Spleen (tissue), 7 donors: ENCODE measurements at regions not wholly inside any gene's neighbourhood (a gene's known extent, or its start where the extent isn't known, plus 50 kb on each side); places are given as distances from the start of the nearest gene placed in this dataset.

ENCODE experiments used
- CTCF ChIP-seq, 11 experiments: fragments of 200-600 bp in 7 of 11; fragments of 450-650 bp in 4 of 11; sonication (generic) in 4 of 11; IDR thresholded peaks in 8 of 11; conservative IDR thresholded peaks in 3 of 11; 1 replicate in 7 of 11; 2 replicates in 4 of 11; pipeline versions ENCODE4 v1.4.0 to v1.8.0; 2016 to 2021; ENCODE audit warnings: antibody characterized with exemption in 11 of 11, inconsistent platforms in 4 of 11, mild to moderate bottlenecking in 1 of 11
- POLR2A ChIP-seq, 3 donors: fragments of 450-650 bp; IDR thresholded peaks; one replicate each; pipeline ENCODE4 v1.5.1; 2017; ENCODE audit warnings: antibody characterized with exemption in 3 of 3, mild to moderate bottlenecking in 1 of 3
- POLR2AphosphoS5 ChIP-seq, 3 donors: sonication (generic); formaldehyde crosslinking; IDR thresholded peaks; one replicate each; pipeline ENCODE4 v1.5.1; 2017; ENCODE audit warnings: antibody characterized with exemption in 3 of 3
- donor health status: DM: no; HTN: no; CAD: no; lungs with moderate emphysema.
- donor health status: DM: no; HTN: no; CAD: no.
- donor health status: DM: no; HTN: no; CAD: no.

DNA sequence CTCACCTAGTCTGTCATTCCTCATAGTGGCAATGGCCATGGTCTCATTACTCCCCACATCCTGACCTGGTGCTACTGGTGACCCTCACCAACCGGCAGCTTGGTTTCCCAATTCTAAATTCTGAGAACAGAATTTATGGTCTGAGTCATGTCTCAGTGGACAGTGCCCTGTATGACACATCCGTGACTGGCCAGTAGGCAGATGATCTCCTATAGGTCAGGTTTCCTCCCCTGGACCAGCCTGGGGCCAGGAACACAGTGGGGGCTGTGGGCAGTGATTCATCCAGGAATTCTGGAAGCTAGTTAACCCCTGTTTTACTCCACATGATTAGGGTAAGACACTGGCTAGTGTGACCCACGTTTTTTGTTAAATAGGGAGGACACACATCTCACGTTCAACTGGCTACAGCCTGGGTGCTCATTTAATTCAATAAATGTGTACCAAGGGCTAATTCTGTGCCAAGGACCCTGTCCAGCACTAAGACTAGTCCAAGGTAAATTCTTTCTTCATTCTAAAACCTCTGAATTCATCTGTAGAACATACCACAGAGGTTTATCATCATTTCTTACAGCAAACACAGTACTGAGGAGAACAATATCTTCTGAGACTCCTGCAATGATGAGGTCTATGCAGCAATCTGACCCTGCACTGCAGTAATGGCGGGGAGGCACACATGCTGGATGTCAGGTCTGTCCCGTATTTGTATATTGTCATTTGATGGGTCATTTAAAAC is 249.6 kb upstream of the TBX3 start:
- no peak for TF ChIP-seq CTCF (IDR thresholded peaks at IDR 0.05 in 8 of 11, conservative IDR thresholded peaks at IDR 0.05 in 3 of 11)
- TF ChIP-seq POLR2A (IDR thresholded peaks at IDR 0.05), result no peak
- TF ChIP-seq POLR2AphosphoS5 (IDR thresholded peaks at IDR 0.05), result no peak
